VCaP (cell line): ENCODE measurements at regions not wholly inside any gene's neighbourhood (a gene's known extent, or its start where the extent isn't known, plus 50 kb on each side); places are given as distances from the start of the nearest gene placed in this dataset.

Experiments used
- H3K27ac ChIP-seq: fragments of 450-650 bp; 2 replicates; pipeline ENCODE4 v1.5.1; 2017
- TF ChIP-seq, protein P1 (sequence below): fragments of 450-650 bp; conservative IDR thresholded peaks from 2 replicates; pipeline ENCODE4 v1.5.1; 2017; ENCODE audit warnings: mild to moderate bottlenecking, moderate library complexity

DNA sequence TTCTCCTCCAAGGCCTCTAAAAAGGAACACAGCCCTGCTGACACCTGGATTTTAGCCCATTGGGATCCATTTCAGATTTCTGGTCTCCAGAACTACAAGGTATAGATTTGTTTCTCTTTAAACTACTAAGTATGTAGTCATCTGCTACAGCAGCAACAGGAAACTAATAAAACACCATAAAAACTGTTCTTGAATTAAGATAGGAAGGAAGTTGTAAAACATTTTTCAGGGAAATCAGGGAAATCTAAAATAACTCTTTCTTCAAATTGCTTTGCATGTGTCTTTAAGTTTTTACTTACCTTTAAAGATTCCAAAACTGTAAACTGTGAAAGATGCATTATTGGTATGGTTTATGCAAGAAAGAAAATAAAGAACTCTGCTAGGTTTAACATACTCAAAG, 407.0 kb upstream of the TOM1L1 start:
- TF ChIP-seq, protein P1, sequence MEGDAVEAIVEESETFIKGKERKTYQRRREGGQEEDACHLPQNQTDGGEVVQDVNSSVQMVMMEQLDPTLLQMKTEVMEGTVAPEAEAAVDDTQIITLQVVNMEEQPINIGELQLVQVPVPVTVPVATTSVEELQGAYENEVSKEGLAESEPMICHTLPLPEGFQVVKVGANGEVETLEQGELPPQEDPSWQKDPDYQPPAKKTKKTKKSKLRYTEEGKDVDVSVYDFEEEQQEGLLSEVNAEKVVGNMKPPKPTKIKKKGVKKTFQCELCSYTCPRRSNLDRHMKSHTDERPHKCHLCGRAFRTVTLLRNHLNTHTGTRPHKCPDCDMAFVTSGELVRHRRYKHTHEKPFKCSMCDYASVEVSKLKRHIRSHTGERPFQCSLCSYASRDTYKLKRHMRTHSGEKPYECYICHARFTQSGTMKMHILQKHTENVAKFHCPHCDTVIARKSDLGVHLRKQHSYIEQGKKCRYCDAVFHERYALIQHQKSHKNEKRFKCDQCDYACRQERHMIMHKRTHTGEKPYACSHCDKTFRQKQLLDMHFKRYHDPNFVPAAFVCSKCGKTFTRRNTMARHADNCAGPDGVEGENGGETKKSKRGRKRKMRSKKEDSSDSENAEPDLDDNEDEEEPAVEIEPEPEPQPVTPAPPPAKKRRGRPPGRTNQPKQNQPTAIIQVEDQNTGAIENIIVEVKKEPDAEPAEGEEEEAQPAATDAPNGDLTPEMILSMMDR = no peak
- H3K27ac ChIP-seq = no peak overlapping the region

DNA sequence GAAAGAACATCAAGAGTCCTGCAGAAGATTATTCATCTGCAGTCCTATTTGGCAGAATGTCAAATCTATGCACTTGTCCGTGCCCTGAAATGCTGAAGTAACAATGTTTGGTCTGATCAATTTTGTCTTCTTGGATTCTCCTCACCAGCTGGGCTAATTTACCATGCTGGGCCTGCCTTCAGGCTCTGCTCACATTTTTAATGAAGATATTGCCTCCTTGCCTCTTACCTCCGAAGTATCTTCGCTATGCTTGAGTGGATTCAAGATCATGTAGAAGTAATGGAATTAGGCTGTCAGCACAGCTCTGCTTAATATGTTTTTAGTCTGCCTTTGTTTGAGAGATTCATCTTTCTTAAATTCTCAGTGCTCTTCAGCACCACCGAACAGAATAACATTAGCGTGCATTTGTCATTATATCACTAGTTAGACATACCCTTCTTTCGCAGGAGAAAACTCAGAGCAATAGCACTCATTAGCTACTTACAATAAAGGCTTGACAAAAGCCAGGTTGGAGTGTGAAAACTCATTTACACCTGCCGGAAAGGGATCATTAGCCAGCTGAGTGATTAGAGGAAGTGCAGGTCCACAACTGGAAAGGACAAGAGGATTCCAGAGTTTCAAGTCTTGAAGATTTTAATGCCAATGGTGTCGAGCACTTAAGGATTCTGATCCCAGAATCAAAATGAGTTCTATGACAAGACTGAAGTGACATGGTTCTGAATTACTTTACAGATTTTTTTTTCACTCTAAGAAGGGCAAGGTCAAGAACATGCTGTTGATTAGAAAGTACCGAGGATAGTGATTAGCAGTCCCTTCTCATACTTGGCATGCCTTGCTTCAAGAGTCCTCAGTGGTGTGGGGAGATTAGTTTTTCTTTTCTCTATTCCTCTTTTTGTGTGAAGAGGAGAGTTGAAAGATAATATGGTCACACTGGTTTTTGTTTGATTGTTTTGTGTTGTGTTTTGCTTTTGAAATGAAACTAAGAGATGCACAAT, 405.6 kb upstream of the TOM1L1 start:
- TF ChIP-seq, protein P1 = no peak
- H3K27ac ChIP-seq = no peak overlapping the region

DNA sequence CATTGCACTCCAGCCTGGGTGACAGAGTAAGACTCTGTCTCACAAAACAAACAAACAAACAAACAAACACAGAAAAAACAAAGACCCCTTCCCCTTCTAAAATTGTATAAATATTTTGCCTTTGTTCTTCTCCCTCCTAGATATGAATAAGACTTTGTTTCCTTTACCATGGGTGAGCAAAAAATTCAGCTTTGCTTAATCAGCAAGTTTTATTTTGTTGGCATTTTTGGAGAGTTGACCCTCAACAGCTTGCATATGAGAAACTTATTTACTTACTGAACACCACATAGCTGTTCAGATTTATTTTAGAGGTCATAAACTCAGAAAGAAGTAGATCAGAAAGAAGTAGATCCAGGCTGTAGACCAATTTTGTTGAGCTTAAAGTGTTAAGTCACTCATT, 395.2 kb upstream of the TOM1L1 start:
- TF ChIP-seq, protein P1 = no peak
- no peak overlapping the region for H3K27ac ChIP-seq

DNA sequence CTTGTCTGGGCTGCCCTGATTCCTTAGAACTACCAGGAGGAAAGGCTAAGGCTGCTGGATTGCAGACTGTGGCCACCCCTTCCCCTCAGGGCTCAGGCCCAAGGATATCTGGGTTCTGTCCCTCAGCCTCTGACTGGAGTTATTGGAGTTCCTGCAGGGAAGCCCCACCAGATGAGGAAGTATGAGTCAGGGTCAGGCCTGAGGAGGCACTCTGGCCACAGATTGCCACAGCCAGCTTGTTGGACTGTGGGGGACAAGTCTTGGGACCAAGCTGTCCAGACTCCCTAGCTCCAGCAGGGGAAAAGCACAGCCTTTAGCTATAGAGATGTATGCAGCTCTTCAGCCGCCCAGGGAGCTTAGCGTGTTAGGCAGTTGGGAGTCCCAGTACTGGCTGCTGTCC, 381.9 kb upstream of the TOM1L1 start:
- no peak overlapping the region for H3K27ac ChIP-seq
- TF ChIP-seq, protein P1 = no peak

DNA sequence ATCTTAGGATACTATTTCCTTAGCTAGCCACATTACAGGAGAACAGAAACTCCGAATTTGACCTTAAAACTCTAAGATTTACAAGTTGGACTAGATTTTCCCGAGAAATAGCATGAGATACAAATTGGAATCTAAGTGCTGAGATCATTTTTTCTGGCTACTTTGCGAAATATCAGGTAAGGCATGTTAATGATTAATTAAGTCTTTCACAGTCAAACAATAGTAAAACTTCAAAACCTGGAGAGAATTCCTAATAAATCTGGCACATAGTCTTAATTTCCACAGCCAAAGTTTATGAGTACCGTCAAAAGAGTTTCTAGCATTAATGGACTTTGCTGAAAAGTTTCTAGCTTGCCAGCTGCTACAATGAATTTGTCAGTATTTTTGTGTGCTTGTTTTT, 379.5 kb upstream of the TOM1L1 start:
- TF ChIP-seq, protein P1 = no peak
- no peak overlapping the region for H3K27ac ChIP-seq

DNA sequence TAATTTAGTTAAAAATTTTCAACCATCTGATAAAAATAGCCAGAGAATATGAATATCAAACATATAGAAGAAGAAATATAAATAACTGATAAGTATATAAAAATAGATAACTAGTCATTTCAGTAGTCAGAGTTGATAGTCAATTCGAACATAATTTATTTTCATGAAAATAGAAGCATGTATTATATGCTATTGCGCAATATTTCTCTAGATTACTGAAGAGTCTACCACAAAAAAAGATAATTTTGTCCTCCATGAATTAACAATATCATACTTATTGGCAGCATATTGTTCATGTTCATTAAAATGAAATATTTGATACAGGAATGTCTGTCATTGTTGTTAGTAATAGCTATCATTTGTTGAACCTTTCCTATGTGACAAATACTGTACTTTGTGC, 376.2 kb upstream of the TOM1L1 start:
- no peak overlapping the region for H3K27ac ChIP-seq

DNA sequence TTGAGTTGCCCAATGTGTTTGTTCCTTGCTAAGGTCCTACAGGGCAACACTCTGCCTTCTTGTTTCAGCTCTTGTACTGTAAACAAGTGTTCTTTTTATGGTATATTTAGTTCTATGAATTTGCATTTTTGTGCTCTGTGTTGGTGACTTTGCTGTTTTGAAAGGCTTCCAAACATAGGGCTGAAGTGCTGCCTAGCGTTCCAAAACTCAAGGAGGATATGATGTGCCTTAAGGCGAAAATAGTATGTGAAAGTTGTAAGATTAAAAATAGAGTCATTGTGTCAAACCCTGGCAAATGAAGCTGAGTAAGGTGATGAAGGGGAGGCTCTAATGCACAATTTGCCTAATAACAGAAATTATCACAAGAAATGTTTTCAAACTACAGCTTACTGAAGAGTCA, 372.7 kb upstream of the TOM1L1 start:
- TF ChIP-seq, protein P1 = no peak
- H3K27ac ChIP-seq = no peak overlapping the region

More for the DNA sequence above, 376.2 kb upstream of the TOM1L1 start:
- TF ChIP-seq, protein P1 = no peak
